HG03060 (cell line): ENCODE measurements at regions not wholly inside any gene's neighbourhood (a gene's known extent, or its start where the extent isn't known, plus 50 kb on each side); places are given as distances from the start of the nearest gene placed in this dataset.

Experiments used
- ATAC-seq: cut with Tn5 transposase; IDR thresholded peaks from one replicate; pipeline ENCODE4 v1.9.1; 2021; ENCODE audit warnings: low read depth, moderate number of reproducible peaks; ENCODE audit not compliant: unreplicated experiment

- no peak for ATAC-seq
Measured at GRCh38 chr7:17015598-17016031, 133.8 kb upstream of the AGR3 start.

GRCh38 chr7:17016402-17017010, 134.7 kb upstream of the AGR3 start:
- no peak for ATAC-seq

GRCh38 chr7:17019106-17019505, 137.3 kb upstream of the AGR3 start:
- ATAC-seq = no peak

GRCh38 chr7:17020250-17020649, 138.5 kb upstream of the AGR3 start:
- no peak for ATAC-seq

GRCh38 chr7:17021205-17021604, 139.4 kb upstream of the AGR3 start:
- no peak for ATAC-seq

- no peak for ATAC-seq
Measured at GRCh38 chr7:17022920-17023319, 141.1 kb upstream of the AGR3 start.

GRCh38 chr7:17026269-17026668, 144.5 kb upstream of the AGR3 start:
- ATAC-seq = no peak

GRCh38 chr7:17027143-17027788, 145.5 kb upstream of the AGR3 start:
- ATAC-seq = no peak

- no peak for ATAC-seq
Measured at GRCh38 chr7:17027789-17028152, 146.0 kb upstream of the AGR3 start.

GRCh38 chr7:17029150-17029549, 147.4 kb upstream of the AGR3 start:
- no peak for ATAC-seq

GRCh38 chr7:17030559-17030958, 148.8 kb upstream of the AGR3 start:
- ATAC-seq = no peak

- ATAC-seq = no peak
Measured at GRCh38 chr7:17031906-17032551, 150.2 kb upstream of the AGR3 start.

- no peak for ATAC-seq
Measured at GRCh38 chr7:17033245-17033644, 151.5 kb upstream of the AGR3 start.

GRCh38 chr7:17036584-17036983, 154.8 kb upstream of the AGR3 start:
- ATAC-seq = no peak

GRCh38 chr7:17037356-17037755, 155.6 kb upstream of the AGR3 start:
- ATAC-seq = no peak

GRCh38 chr7:17038160-17038782, 156.5 kb upstream of the AGR3 start:
- ATAC-seq = no peak

GRCh38 chr7:17038783-17039170, 157.0 kb upstream of the AGR3 start:
- ATAC-seq = no peak

- no peak for ATAC-seq
Measured at GRCh38 chr7:17039372-17039771, 157.6 kb upstream of the AGR3 start.

- no peak for ATAC-seq
Measured at GRCh38 chr7:17040716-17041115, 158.9 kb upstream of the AGR3 start.

GRCh38 chr7:17041324-17041723, 159.5 kb upstream of the AGR3 start:
- no peak for ATAC-seq

GRCh38 chr7:17042211-17042610, 160.4 kb upstream of the AGR3 start:
- ATAC-seq = no peak
